AG08395 (cell line): ENCODE measurements at regions not wholly inside any gene's neighbourhood (a gene's known extent, or its start where the extent isn't known, plus 50 kb on each side); places are given as distances from the start of the nearest gene placed in this dataset.
"Not testable (repeated sequence)": the region's sequence is repeated elsewhere in the genome, so short reads cannot be mapped to it uniquely, and the experiment has no call there.

ENCODE experiments used
- DNase-seq: peaks from one replicate; pipeline ENCODE4 v3.0.0; 2012; ENCODE audit warnings: mixed read lengths, low spot score

DNA sequence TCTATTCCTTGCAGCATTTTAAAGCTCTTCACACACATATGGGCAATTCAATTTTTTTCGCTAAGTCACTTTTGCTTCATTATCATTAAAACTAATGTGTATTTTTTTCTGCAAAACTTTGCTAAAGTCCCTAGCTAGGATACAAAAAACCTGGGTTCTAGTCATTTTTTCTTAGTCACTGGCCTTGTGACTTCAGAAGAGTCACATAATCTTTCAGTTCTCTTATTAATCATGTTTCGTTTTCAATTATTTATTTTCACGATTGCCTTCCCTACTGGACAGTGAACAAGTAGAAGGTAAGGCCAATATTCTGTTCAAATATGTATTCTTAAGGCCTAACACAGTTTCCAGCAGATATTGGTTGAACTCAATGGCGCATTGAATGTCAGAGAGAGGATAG, 60.9 kb upstream of the CYRIA start:
- no peak for DNase-seq

DNA sequence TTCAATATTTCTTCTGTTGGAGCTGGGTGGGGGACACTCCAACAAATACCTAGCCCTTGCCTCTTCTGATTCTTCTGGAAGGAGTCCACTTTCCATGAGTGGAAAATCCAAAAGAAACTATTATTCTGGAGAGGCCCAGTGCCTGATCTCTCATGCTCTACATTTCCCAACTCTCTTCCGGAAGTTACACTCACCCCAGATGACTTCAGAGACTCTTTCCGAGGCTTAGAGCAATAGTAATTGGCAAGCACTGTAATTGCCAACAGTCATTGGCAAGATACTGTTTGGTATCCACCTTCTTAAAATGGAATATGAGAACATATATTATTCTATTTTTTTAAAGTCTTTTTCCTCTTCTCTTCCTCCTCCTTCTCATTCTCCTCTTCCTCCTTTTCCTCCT, 60.5 kb upstream of the CYRIA start:
- no peak for DNase-seq

- DNase-seq, result no peak
Measured at GRCh38 chr2:16725549-16725948, 59.9 kb upstream of the CYRIA start.

- no peak for DNase-seq
Measured at GRCh38 chr2:16722677-16723076, 57.0 kb upstream of the CYRIA start.

- no peak for DNase-seq
Measured at GRCh38 chr2:16722126-16722525, 56.5 kb upstream of the CYRIA start.

GRCh38 chr2:16721529-16721928, 55.9 kb upstream of the CYRIA start:
- DNase-seq, result not testable (repeated sequence)

GRCh38 chr2:16720737-16721136, 55.1 kb upstream of the CYRIA start:
- not testable (repeated sequence) for DNase-seq

DNA sequence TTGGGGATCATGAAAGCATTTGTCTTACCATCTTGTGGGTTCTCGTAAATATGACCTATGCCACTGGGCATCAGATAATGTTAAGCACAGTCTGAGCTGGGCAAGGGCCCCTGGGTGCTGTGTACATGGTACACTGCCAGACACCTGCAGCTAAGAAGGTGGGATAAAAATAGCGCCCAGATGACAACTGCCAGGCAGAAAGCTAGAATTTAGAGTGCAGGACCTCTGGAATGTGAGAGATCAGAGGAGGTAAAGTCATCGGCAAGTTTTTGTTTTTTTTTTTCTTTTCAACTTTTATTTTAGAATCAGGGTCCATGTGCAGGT, 53.8 kb upstream of the CYRIA start:
- no peak for DNase-seq

- no peak for DNase-seq
Measured at GRCh38 chr2:16718576-16719484, 53.2 kb upstream of the CYRIA start.

DNA sequence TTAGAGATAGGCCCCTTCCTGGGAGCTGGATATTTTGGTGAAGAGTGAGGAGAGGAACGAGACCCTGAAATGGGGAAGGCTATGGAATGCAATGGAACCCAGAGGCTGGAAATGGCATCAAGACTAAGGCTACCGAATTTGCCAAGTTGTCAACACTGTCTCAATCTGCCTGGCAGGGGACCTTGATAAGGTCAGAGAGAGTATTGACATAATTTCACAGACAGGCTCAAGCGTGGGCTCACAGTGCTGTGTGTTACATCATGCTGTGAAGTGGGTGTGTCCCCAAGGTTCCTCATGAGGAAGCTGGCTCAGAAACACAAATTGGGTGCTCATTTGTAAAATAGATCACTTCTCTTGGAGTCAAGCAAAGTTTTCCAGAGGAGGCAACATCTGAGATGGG, 51.8 kb upstream of the CYRIA start:
- no peak for DNase-seq

- no peak for DNase-seq
Measured at GRCh38 chr2:16716944-16717343, 51.3 kb upstream of the CYRIA start.

- DNase-seq, result no peak
Measured at GRCh38 chr2:16716024-16716423, 50.4 kb upstream of the CYRIA start.
